ENCODE measurements at regions not wholly inside any gene's neighbourhood (a gene's known extent, or its start where the extent isn't known, plus 50 kb on each side); places are given as distances from the start of the nearest gene placed in this dataset.

DNA sequence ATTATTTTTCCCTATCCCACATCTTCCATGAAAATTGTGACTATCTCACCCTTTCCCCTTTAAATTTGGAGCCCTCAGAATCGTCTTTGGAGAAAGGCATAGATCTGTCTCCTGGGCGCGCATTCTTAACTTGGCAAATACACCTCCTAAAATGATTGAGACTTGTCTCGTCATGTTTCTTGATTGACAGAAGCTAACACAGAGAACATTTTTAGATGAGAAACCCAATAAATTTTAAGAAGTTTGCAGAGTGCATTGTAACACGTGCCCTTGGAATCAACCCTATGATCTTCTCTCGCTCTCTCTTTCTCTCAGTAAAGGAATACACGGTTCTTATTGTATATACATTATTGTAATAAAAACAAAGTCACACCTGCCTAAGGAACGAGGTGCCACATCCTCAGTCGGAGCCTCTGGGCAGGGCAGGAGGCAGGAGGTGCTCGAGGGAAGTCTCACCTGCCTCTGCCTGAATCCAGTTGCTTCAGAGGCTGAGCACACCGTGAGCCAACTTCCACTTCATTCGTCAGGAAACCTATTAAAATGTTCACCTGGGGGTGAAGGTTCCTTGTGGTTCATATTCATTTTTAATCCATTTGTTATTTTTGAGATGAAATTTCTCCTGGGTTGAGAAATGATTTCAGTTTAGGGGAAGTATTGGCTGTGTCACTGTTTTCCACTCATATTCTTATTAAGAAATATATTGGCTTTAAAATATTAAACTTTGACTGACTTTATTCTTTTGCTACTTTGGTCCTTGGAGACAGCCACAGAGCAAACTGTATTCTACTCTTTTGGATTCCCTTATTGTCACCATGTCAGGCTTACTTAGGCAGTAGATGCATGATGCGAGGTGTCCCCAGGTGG lies 90.5 kb upstream of the THBS2 start:
- TF ChIP-seq, protein P1, sequence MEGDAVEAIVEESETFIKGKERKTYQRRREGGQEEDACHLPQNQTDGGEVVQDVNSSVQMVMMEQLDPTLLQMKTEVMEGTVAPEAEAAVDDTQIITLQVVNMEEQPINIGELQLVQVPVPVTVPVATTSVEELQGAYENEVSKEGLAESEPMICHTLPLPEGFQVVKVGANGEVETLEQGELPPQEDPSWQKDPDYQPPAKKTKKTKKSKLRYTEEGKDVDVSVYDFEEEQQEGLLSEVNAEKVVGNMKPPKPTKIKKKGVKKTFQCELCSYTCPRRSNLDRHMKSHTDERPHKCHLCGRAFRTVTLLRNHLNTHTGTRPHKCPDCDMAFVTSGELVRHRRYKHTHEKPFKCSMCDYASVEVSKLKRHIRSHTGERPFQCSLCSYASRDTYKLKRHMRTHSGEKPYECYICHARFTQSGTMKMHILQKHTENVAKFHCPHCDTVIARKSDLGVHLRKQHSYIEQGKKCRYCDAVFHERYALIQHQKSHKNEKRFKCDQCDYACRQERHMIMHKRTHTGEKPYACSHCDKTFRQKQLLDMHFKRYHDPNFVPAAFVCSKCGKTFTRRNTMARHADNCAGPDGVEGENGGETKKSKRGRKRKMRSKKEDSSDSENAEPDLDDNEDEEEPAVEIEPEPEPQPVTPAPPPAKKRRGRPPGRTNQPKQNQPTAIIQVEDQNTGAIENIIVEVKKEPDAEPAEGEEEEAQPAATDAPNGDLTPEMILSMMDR (conservative IDR thresholded peaks at IDR 0.05): no peak
- TF ChIP-seq EZH2 (IDR thresholded peaks at IDR 0.05; ENCODE audit: low read depth): no peak
